MM.1S (cell line): ENCODE measurements at regions not wholly inside any gene's neighbourhood (a gene's known extent, or its start where the extent isn't known, plus 50 kb on each side); places are given as distances from the start of the nearest gene placed in this dataset.

ENCODE experiments used
- DNase-seq: peaks from one replicate; pipeline ENCODE4 v3.0.0-alpha.2; 2015
- H2AFZ ChIP-seq: fragments of 300-600 bp; sonication (generic); 2 replicates; pipeline ENCODE4 v1.6.0; 2016; ENCODE audit warnings: antibody characterized with exemption, low read length
- H3F3A ChIP-seq: fragments of 300-600 bp; sonication (generic); 2 replicates; pipeline ENCODE4 v1.6.1; 2016; ENCODE audit warnings: mild to moderate bottlenecking, antibody characterized with exemption, low read length, moderate library complexity, mixed read lengths; ENCODE audit not compliant: insufficient read depth
- H3K27ac ChIP-seq: fragments of 300-600 bp; sonication (generic); 2 replicates; pipeline ENCODE4 v1.5.1; 2016; ENCODE audit warnings: mild to moderate bottlenecking, low read length
- H3K27me3 ChIP-seq: fragments of 300-600 bp; sonication (generic); replicated peaks from 2 replicates; pipeline ENCODE4 v1.6.0; 2016; ENCODE audit warnings: low read length; ENCODE audit not compliant: insufficient read depth
- H3K36me3 ChIP-seq: fragments of 300-600 bp; sonication (generic); replicated peaks from 2 replicates; pipeline ENCODE4 v1.6.1; 2016; ENCODE audit warnings: mild to moderate bottlenecking, low read length, mixed read lengths; ENCODE audit not compliant: insufficient read depth
- H3K4me1 ChIP-seq: fragments of 300-600 bp; sonication (generic); 2 replicates; pipeline ENCODE4 v1.6.1; 2016; ENCODE audit warnings: low read length, mixed read lengths
- H3K4me2 ChIP-seq: fragments of 300-600 bp; sonication (generic); 2 replicates; pipeline ENCODE4 v1.6.0; 2016; ENCODE audit warnings: low read depth, low read length
- H3K4me3 ChIP-seq: fragments of 300-600 bp; sonication (generic); 2 replicates; pipeline ENCODE4 v1.5.1; 2016; ENCODE audit warnings: low read length, mixed read lengths
- H3K79me2 ChIP-seq: fragments of 300-600 bp; sonication (generic); 2 replicates; pipeline ENCODE4 v1.6.1; 2016; ENCODE audit warnings: mixed run types, low read length, mixed read lengths
- H3K9ac ChIP-seq: fragments of 300-600 bp; sonication (generic); 2 replicates; pipeline ENCODE4 v1.6.1; 2016; ENCODE audit warnings: low read length, mixed read lengths
- H3K9me2 ChIP-seq: fragments of 300-600 bp; sonication (generic); replicated peaks from 2 replicates; pipeline ENCODE4 v1.6.1; 2016; ENCODE audit warnings: mild to moderate bottlenecking, low read length, mixed read lengths; ENCODE audit not compliant: insufficient read depth
- H3K9me3 ChIP-seq: fragments of 300-600 bp; sonication (generic); replicated peaks from 2 replicates; pipeline ENCODE4 v1.6.1; 2016; ENCODE audit warnings: mild to moderate bottlenecking, low read length, mixed read lengths; ENCODE audit not compliant: insufficient read depth
- H4K20me1 ChIP-seq: fragments of 300-600 bp; sonication (generic); 2 replicates; pipeline ENCODE4 v1.6.1; 2016; ENCODE audit warnings: mild to moderate bottlenecking, low read length, moderate library complexity, mixed read lengths; ENCODE audit not compliant: insufficient read depth
- CTCF ChIP-seq: fragments of 300-600 bp; sonication (generic); IDR thresholded peaks from 2 replicates; pipeline ENCODE4 v1.5.1; 2016; ENCODE audit warnings: antibody characterized with exemption, low read length, mixed read lengths
- EZH2 ChIP-seq: fragments of 300-600 bp; sonication (generic); optimal IDR thresholded peaks from 2 replicates; pipeline ENCODE3; 2017; ENCODE audit warnings: low read depth, mild to moderate bottlenecking, antibody characterized with exemption, low read length, mixed read lengths
- EZH2phosphoT487 ChIP-seq: fragments of 300-600 bp; sonication (generic); IDR thresholded peaks from 2 replicates; pipeline ENCODE4 v1.6.1; 2018; ENCODE audit warnings: antibody characterized with exemption, low read length

GRCh38 chr3:40739971-40740370 is 215.2 kb downstream of the ZNF621 start:
- no peaks in the 10 kb centered on the region for H3K27me3 ChIP-seq
- H3K4me2 ChIP-seq: no peak overlapping the region
- no peaks in the 10 kb centered on the region for H3F3A ChIP-seq
- H3K9me2 ChIP-seq: no peaks in the 10 kb centered on the region
- no peaks in the 10 kb centered on the region for H3K9me3 ChIP-seq
- H3K79me2 ChIP-seq: no peaks in the 10 kb centered on the region
- no peaks in the 10 kb centered on the region for H3K4me1 ChIP-seq
- no peak overlapping the region for H3K27ac ChIP-seq
- H3K9ac ChIP-seq: no peak overlapping the region
- no peak overlapping the region for H2AFZ ChIP-seq
- no peak for DNase-seq
- TF ChIP-seq EZH2: no peak
- no peak for TF ChIP-seq CTCF
- TF ChIP-seq EZH2phosphoT487: no peak
- no peaks in the 10 kb centered on the region for H4K20me1 ChIP-seq
- no peak overlapping the region for H3K4me3 ChIP-seq
- no peaks in the 10 kb centered on the region for H3K36me3 ChIP-seq

GRCh38 chr3:40741729-40742128 is 217.0 kb downstream of the ZNF621 start:
- no peak overlapping the region for H3K9ac ChIP-seq
- no peaks in the 10 kb centered on the region for H3K36me3 ChIP-seq
- no peaks in the 10 kb centered on the region for H3K9me2 ChIP-seq
- no peak overlapping the region for H2AFZ ChIP-seq
- no peaks in the 10 kb centered on the region for H3K27me3 ChIP-seq
- no peak overlapping the region for H3K27ac ChIP-seq
- no peaks in the 10 kb centered on the region for H3K79me2 ChIP-seq
- H3K4me2 ChIP-seq: no peak overlapping the region
- no peaks in the 10 kb centered on the region for H3K4me1 ChIP-seq
- no peaks in the 10 kb centered on the region for H4K20me1 ChIP-seq
- no peaks in the 10 kb centered on the region for H3K9me3 ChIP-seq
- peak; percentile 20 for DNase-seq
- no peaks in the 10 kb centered on the region for H3F3A ChIP-seq
- TF ChIP-seq EZH2 (no peak), EZH2phosphoT487 (no peak), CTCF (no peak)
- H3K4me3 ChIP-seq: no peak overlapping the region

GRCh38 chr3:40745381-40746106 is 220.8 kb downstream of the ZNF621 start:
- H3K4me1 ChIP-seq: no peaks in the 10 kb centered on the region
- no peaks in the 10 kb centered on the region for H3K9me3 ChIP-seq
- no peak overlapping the region for H2AFZ ChIP-seq
- H3K9ac ChIP-seq: no peak overlapping the region
- H3K79me2 ChIP-seq: no peaks in the 10 kb centered on the region
- no peaks in the 10 kb centered on the region for H3F3A ChIP-seq
- H3K27me3 ChIP-seq: no peaks in the 10 kb centered on the region
- TF ChIP-seq EZH2phosphoT487 (no peak), CTCF (no peak), EZH2 (no peak)
- H3K27ac ChIP-seq: no peak overlapping the region
- no peaks in the 10 kb centered on the region for H3K36me3 ChIP-seq
- no peak overlapping the region for H3K4me3 ChIP-seq
- no peaks in the 10 kb centered on the region for H4K20me1 ChIP-seq
- no peak overlapping the region for H3K4me2 ChIP-seq
- H3K9me2 ChIP-seq: no peaks in the 10 kb centered on the region
- no peak for DNase-seq
